IMR-90 (cell line): ENCODE measurements at regions not wholly inside any gene's neighbourhood (a gene's known extent, or its start where the extent isn't known, plus 50 kb on each side); places are given as distances from the start of the nearest gene placed in this dataset. TPM values are rescaled to one million over a fixed set of nuclear protein-coding genes. Genes with fewer than 3 reads are reported as not detected.

ENCODE experiments used
- microRNA-seq, 2 experiments: library from miRNA; stranded (forward) in 1 of 2; unstranded in 1 of 2; fragments of 10-50 nt in 1 of 2; fragments of <30 nt in 1 of 2; gene quantifications in 1 of 2; microRNA quantifications in 1 of 2; one replicate each; pipeline versions ENCODE3 to v1.1.0; 2013 to 2020; ENCODE audit not compliant: insufficient read depth in 1 of 2, insufficient read length in 1 of 2, unreplicated experiment in 1 of 2
- small RNA-seq, 5 experiments: library from RNA; depleted of rRNA; stranded (forward); fragments of <200 nt; gene quantifications; one replicate each; pipeline ENCODE3, GENCODE V24; 2012

Small RNA genes in the stretch of these regions (microRNA-seq; reads per million reads assigned to microRNA genes)
- not detected for gene AC093870.1 (ENCODE audit: insufficient read depth, insufficient read length)

Small RNA genes in the stretch of these regions (small RNA-seq; reads per million reads assigned to genes)
- 0 reads per million in 5 experiments for gene AC093870.1
